CD4-positive, alpha-beta T cell (primary cell): ENCODE measurements at regions not wholly inside any gene's neighbourhood (a gene's known extent, or its start where the extent isn't known, plus 50 kb on each side); places are given as distances from the start of the nearest gene placed in this dataset.

Source experiments
- ATAC-seq: fragments of 200-7000 bp; cut with Tn5 transposase; one replicate; pipeline ENCODE4 v1.10.0; 2022; ENCODE audit warnings: mild to moderate bottlenecking; ENCODE audit not compliant: poor library complexity
- CTCF ChIA-PET: fragments of 350-600 bp; sonication (Branson Sonifier 250); formaldehyde crosslinking; loops from one replicate; lab custom pipeline; 2021; ENCODE audit warnings: antibody characterized with exemption, inconsistent platforms; lab: Charles Lee
- POLR2A ChIA-PET: fragments of 350-600 bp; sonication (Branson Sonifier 250); formaldehyde crosslinking; loops from one replicate; lab custom pipeline; 2021; ENCODE audit warnings: antibody characterized with exemption, inconsistent platforms; lab: Charles Lee
- DNase-seq, 14 experiments: peaks; one replicate each; pipeline ENCODE4 v3.0.0-alpha.2; 2013 to 2020; ENCODE audit warnings: mixed read lengths in 2 of 14
- H3K27ac ChIP-seq, 2 donors: one replicate each; pipeline versions ENCODE4 v1.5.1 to v1.7.0; 2013; ENCODE audit warnings: low read length in 2 of 2, low read depth in 1 of 2, mild to moderate bottlenecking in 1 of 2
- H3K27me3 ChIP-seq, 2 experiments: 1 replicate in 1 of 2; 2 replicates in 1 of 2; pipeline versions ENCODE4 v1.6.1 to v1.7.0; 2013; ENCODE audit warnings: low read length in 2 of 2, control low read depth in 1 of 2, mild to moderate bottlenecking in 1 of 2, moderate library complexity in 1 of 2; ENCODE audit not compliant: insufficient read depth in 2 of 2, control insufficient read depth in 1 of 2
- H3K36me3 ChIP-seq: one replicate; pipeline ENCODE4 v1.6.1; 2013; ENCODE audit warnings: low read length, control low read depth; ENCODE audit not compliant: insufficient read depth
- H3K4me1 ChIP-seq: one replicate; pipeline ENCODE4 v1.6.1; 2013; ENCODE audit warnings: low read length, control low read depth; ENCODE audit not compliant: insufficient read depth
- H3K4me3 ChIP-seq: one replicate; pipeline ENCODE4 v1.5.1; 2013; ENCODE audit warnings: mild to moderate bottlenecking, low read length, moderate library complexity
- H3K9me3 ChIP-seq, 2 experiments: 1 replicate in 1 of 2; 2 replicates in 1 of 2; pipeline versions ENCODE4 v1.6.1 to v1.7.0; 2013; ENCODE audit warnings: low read length in 2 of 2, mild to moderate bottlenecking in 2 of 2, control low read depth in 1 of 2, moderate library complexity in 1 of 2; ENCODE audit not compliant: control insufficient read depth in 1 of 2, insufficient read depth in 1 of 2
- H3K27ac Mint-ChIP-seq: one replicate; pipeline ENCODE4 v1.8.0; 2020; ENCODE audit warnings: mixed read lengths
- H3K27me3 Mint-ChIP-seq: one replicate; pipeline ENCODE4 v1.8.0; 2021; ENCODE audit warnings: mixed read lengths
- H3K36me3 Mint-ChIP-seq: one replicate; pipeline ENCODE4 v1.8.0; 2021; ENCODE audit warnings: low read depth, mixed read lengths
- H3K4me1 Mint-ChIP-seq: one replicate; pipeline ENCODE4 v1.8.0; 2021; ENCODE audit warnings: low read depth, mixed read lengths
- H3K4me3 Mint-ChIP-seq: one replicate; pipeline ENCODE4 v1.8.0; 2020; ENCODE audit warnings: mild to moderate bottlenecking, mixed read lengths
- H3K9me3 Mint-ChIP-seq: one replicate; pipeline ENCODE4 v1.8.0; 2020; ENCODE audit warnings: mixed read lengths
- CTCF ChIP-seq: fragments of 200-600 bp; IDR thresholded peaks from one replicate; pipeline ENCODE4 v1.8.0; 2022; ENCODE audit warnings: antibody characterized with exemption, mild to moderate bottlenecking
- intact Hi-C, 2 experiments: fragments of 100-400 bp; cut with DNase I in 1 of 2; cut with micrococcal nuclease in 1 of 2; formaldehyde crosslinking; loops; one replicate each; pipeline versions ENCODE4 v1.15.1 to v1.9.0; 2023 to 2025; cut with DNase I, micrococcal nuclease

GRCh38 chrX:99588936-99589335, 821.1 kb downstream of the PCDH19 start:
- TF ChIP-seq CTCF, result no peak
- Histone ChIP-seq H3K27ac (no peak overlapping the region), H3K36me3 (no peaks in the 10 kb centered on the region), H3K4me1 (no peaks in the 10 kb centered on the region), H3K27me3 (no peaks in the 10 kb centered on the region), H3K9me3 (no peaks in the 10 kb centered on the region), H3K4me3 (no peak overlapping the region)
- CTCF ChIA-PET, result no interaction called here
- Mint-ChIP-seq H3K27me3 (no peaks in the 10 kb centered on the region), H3K36me3 (no peaks in the 10 kb centered on the region), H3K9me3 (peaks cover 3% of the 10 kb centered on the region), H3K4me1 (no peaks in the 10 kb centered on the region), H3K4me3 (no peak overlapping the region), H3K27ac (no peak overlapping the region)
- ATAC-seq (no peak), DNase-seq (no peak)
- POLR2A ChIA-PET, result no interaction called here
- intact Hi-C loops, result no loop called here

GRCh38 chrX:99572711-99573110, 837.4 kb downstream of the PCDH19 start:
- H3K27ac Mint-ChIP-seq, result no peak overlapping the region
- intact Hi-C loops, result no loop called here
- CTCF ChIA-PET, result no interaction called here

GRCh38 chrX:99549381-99549780, 860.7 kb downstream of the PCDH19 start:
- TF ChIP-seq CTCF, result no peak
- H3K36me3 Mint-ChIP-seq, result no peaks in the 10 kb centered on the region
- CTCF ChIA-PET, result no interaction called here
- Histone ChIP-seq H3K4me1 (no peaks in the 10 kb centered on the region), H3K27me3 (no peaks in the 10 kb centered on the region), H3K4me3 (no peak overlapping the region), H3K36me3 (no peaks in the 10 kb centered on the region), H3K9me3 (no peaks in the 10 kb centered on the region), H3K27ac (no peak overlapping the region)
- no peaks in the 10 kb centered on the region for H3K9me3 Mint-ChIP-seq
- H3K4me3 Mint-ChIP-seq, result no peak overlapping the region
- intact Hi-C loops, result no loop called here
- no peak overlapping the region for H3K27ac Mint-ChIP-seq
- DNase-seq (no peak), ATAC-seq (no peak)
- no peaks in the 10 kb centered on the region for H3K27me3 Mint-ChIP-seq
- no peaks in the 10 kb centered on the region for H3K4me1 Mint-ChIP-seq
- POLR2A ChIA-PET, result no interaction called here

More at GRCh38 chrX:99572711-99573110, 837.4 kb downstream of the PCDH19 start:
- no peak overlapping the region for H3K4me3 Mint-ChIP-seq
- POLR2A ChIA-PET, result no interaction called here
- Histone ChIP-seq H3K27ac (no peak overlapping the region), H3K9me3 (peaks cover 0 to 3% of the 10 kb centered on the region in 2 experiments), H3K4me1 (no peaks in the 10 kb centered on the region), H3K4me3 (no peak overlapping the region), H3K36me3 (no peaks in the 10 kb centered on the region), H3K27me3 (no peaks in the 10 kb centered on the region)
- no peaks in the 10 kb centered on the region for H3K9me3 Mint-ChIP-seq
- no peak for TF ChIP-seq CTCF
- DNase-seq (no peak), ATAC-seq (no peak)
- no peaks in the 10 kb centered on the region for H3K27me3 Mint-ChIP-seq
- H3K4me1 Mint-ChIP-seq, result no peaks in the 10 kb centered on the region
- H3K36me3 Mint-ChIP-seq, result no peaks in the 10 kb centered on the region
